Liver (tissue), 3 donors: ENCODE measurements at regions not wholly inside any gene's neighbourhood (a gene's known extent, or its start where the extent isn't known, plus 50 kb on each side); places are given as distances from the start of the nearest gene placed in this dataset.

ENCODE experiments used
- CTCF ChIP-seq: fragments of 150-350 bp; IDR thresholded peaks from 2 replicates; pipeline ENCODE4 v1.5.1; 2017; ENCODE audit warnings: improper control_type of control experiment, low read depth, low read length; ENCODE audit not compliant: missing input control
- GABPA ChIP-seq, 2 donors: IDR thresholded peaks in 1 of 2; conservative IDR thresholded peaks in 1 of 2; 2 replicates each; pipeline ENCODE4 v1.6.1; 2016; ENCODE audit warnings: antibody characterized with exemption in 2 of 2, mild to moderate bottlenecking in 1 of 2, moderate library complexity in 1 of 2
- RAD21 ChIP-seq, 2 donors: IDR thresholded peaks; 2 replicates each; pipeline ENCODE4 v1.6.1; 2016; ENCODE audit warnings: antibody characterized with exemption in 2 of 2, mild to moderate bottlenecking in 2 of 2
- REST ChIP-seq: IDR thresholded peaks from 2 replicates; pipeline ENCODE4 v1.6.1; 2016; ENCODE audit warnings: antibody characterized with exemption, mild to moderate bottlenecking
- SP1 ChIP-seq: IDR thresholded peaks from 2 replicates; pipeline ENCODE4 v1.6.1; 2018; ENCODE audit warnings: antibody characterized with exemption, mild to moderate bottlenecking
- TAF1 ChIP-seq: conservative IDR thresholded peaks from 2 replicates; pipeline ENCODE4 v1.6.1; 2016; ENCODE audit warnings: antibody characterized with exemption, mild to moderate bottlenecking
- donor health status: healthy.
- donor health status: healthy.

- no peak for TF ChIP-seq CTCF
- no peak for TF ChIP-seq RAD21 (IDR thresholded peaks at IDR 0.05)
- no peak for TF ChIP-seq REST
- no peak for TF ChIP-seq TAF1
- TF ChIP-seq SP1, result no peak
- TF ChIP-seq GABPA (IDR thresholded peaks at IDR 0.05 in 1 of 2, conservative IDR thresholded peaks at IDR 0.05 in 1 of 2), result no peak
Measured at GRCh38 chr6:88520017-88520338, 353.8 kb upstream of the CNR1 start.
